H1 (cell line): ENCODE measurements at regions not wholly inside any gene's neighbourhood (a gene's known extent, or its start where the extent isn't known, plus 50 kb on each side); places are given as distances from the start of the nearest gene placed in this dataset.
A peak's percentile ranks its signal among the peaks of the same experiment; 100 is the strongest.

Experiments used
- CTCF ChIA-PET: fragments of 300-600 bp; sonication (Branson Sonifier 250); formaldehyde crosslinking; loops from one replicate; lab custom pipeline; 2021; ENCODE audit not compliant: partially characterized antibody; lab: Charles Lee
- POLR2A ChIA-PET: fragments of 300-600 bp; sonication (Branson Sonifier 250); formaldehyde crosslinking; loops from one replicate; lab custom pipeline; 2021; ENCODE audit warnings: inconsistent platforms; ENCODE audit not compliant: partially characterized antibody; lab: Charles Lee
- DNase-seq, 2 experiments: peaks; one replicate each; pipeline versions ENCODE4 v3.0.0 to v3.0.0-alpha.2; 2010 to 2022; ENCODE audit warnings: low spot score in 2 of 2, low read depth in 1 of 2, mixed read lengths in 1 of 2
- FAIRE-seq: peaks from 2 replicates; lab custom pipeline; 2011; peaks lifted over from hg19 to GRCh38; lab: Jason Lieb, UNC
- H2AFZ ChIP-seq: 2 replicates; pipeline ENCODE4 v1.8.1; 2012; ENCODE audit warnings: low read length, inconsistent platforms
- H2AK5ac ChIP-seq: 2 replicates; pipeline ENCODE4 v1.6.1; 2013; ENCODE audit warnings: low read depth, low read length
- H2BK120ac ChIP-seq: replicated peaks from 2 replicates; pipeline ENCODE3; 2013; ENCODE audit warnings: low read depth, low read length, inconsistent platforms
- H2BK12ac ChIP-seq: 2 replicates; pipeline ENCODE4 v1.6.1; 2013; ENCODE audit warnings: low read depth, low read length
- H2BK15ac ChIP-seq: 2 replicates; pipeline ENCODE4 v1.6.1; 2013; ENCODE audit warnings: low read length
- H2BK20ac ChIP-seq: 2 replicates; pipeline ENCODE4 v1.6.1; 2013; ENCODE audit warnings: low read length
- H2BK5ac ChIP-seq: 2 replicates; pipeline ENCODE4 v1.6.1; 2013; ENCODE audit warnings: low read depth, low read length
- H3K14ac ChIP-seq: 2 replicates; pipeline ENCODE4 v1.6.1; 2013; ENCODE audit warnings: inconsistent platforms; ENCODE audit not compliant: insufficient read length
- H3K18ac ChIP-seq: 2 replicates; pipeline ENCODE4 v1.6.1; 2013; ENCODE audit warnings: low read length; ENCODE audit errors: extremely low read depth
- H3K23ac ChIP-seq: 2 replicates; pipeline ENCODE4 v1.6.1; 2013; ENCODE audit warnings: inconsistent platforms; ENCODE audit not compliant: insufficient read length
- H3K23me2 ChIP-seq: 2 replicates; pipeline ENCODE4 v1.6.1; 2013; ENCODE audit warnings: low read depth, low read length
- H3K27ac ChIP-seq: 2 replicates; pipeline ENCODE4 v1.6.1; 2011; ENCODE audit warnings: low read depth, low read length, inconsistent platforms
- H3K27me3 ChIP-seq, 4 experiments: replicated peaks in 1 of 4; 1 replicate in 1 of 4; 2 replicates in 3 of 4; pipeline versions ENCODE4 v1.6.1 to v1.8.1; 2011 to 2013; ENCODE audit warnings: low read length in 3 of 4, mild to moderate bottlenecking in 3 of 4, inconsistent platforms in 2 of 4, mixed read lengths in 2 of 4, moderate library complexity in 1 of 4; ENCODE audit not compliant: control insufficient read depth in 3 of 4, insufficient read depth in 3 of 4; ENCODE audit errors: extremely low read depth in 1 of 4
- H3K36me3 ChIP-seq, 4 experiments: 2 replicates each; pipeline versions ENCODE4 v1.6.1 to v1.8.1; 2011 to 2013; ENCODE audit warnings: mild to moderate bottlenecking in 4 of 4, low read length in 3 of 4, moderate library complexity in 2 of 4, control low read depth in 1 of 4, inconsistent platforms in 1 of 4; ENCODE audit not compliant: insufficient read depth in 4 of 4, control insufficient read depth in 2 of 4
- H3K4ac ChIP-seq: replicated peaks from 2 replicates; pipeline ENCODE3; 2013; ENCODE audit warnings: low read length, low read depth, mixed read lengths, inconsistent platforms; ENCODE audit not compliant: insufficient read length
- H3K4me1 ChIP-seq, 4 experiments: replicated peaks in 1 of 4; 1 replicate in 1 of 4; 2 replicates in 3 of 4; pipeline versions ENCODE4 v1.6.1 to v1.8.1; 2011 to 2013; ENCODE audit warnings: low read length in 3 of 4, inconsistent platforms in 2 of 4, mixed read lengths in 1 of 4; ENCODE audit not compliant: insufficient read depth in 4 of 4, control insufficient read depth in 3 of 4
- H3K4me2 ChIP-seq, 2 experiments: 2 replicates each; pipeline versions ENCODE4 v1.6.1 to v1.8.1; 2011 to 2013; ENCODE audit warnings: low read depth in 2 of 2, low read length in 2 of 2, control low read depth in 1 of 2, inconsistent platforms in 1 of 2, mild to moderate bottlenecking in 1 of 2; ENCODE audit not compliant: insufficient read depth in 1 of 2
- H3K4me3 ChIP-seq, 4 experiments: fragments of 200-600, 300-600 bp in 1 of 4; sonication (generic), shearing (Covaris generic), sonication (Bioruptor Twin) in 1 of 4; 2 replicates each; pipeline versions ENCODE4 v1.5.1 to v1.8.1; 2011 to 2016; ENCODE audit warnings: low read length in 4 of 4, low read depth in 3 of 4, control low read depth in 2 of 4, inconsistent platforms in 2 of 4, mild to moderate bottlenecking in 2 of 4, mixed read lengths in 1 of 4, moderate library complexity in 1 of 4; ENCODE audit not compliant: insufficient read depth in 2 of 4; ENCODE audit errors: extremely low read depth in 1 of 4
- H3K56ac ChIP-seq: replicated peaks from 2 replicates; pipeline ENCODE3; 2013; ENCODE audit warnings: low read depth, mild to moderate bottlenecking, mixed read lengths, low read length, inconsistent platforms; ENCODE audit not compliant: insufficient read length
- H3K79me1 ChIP-seq: 2 replicates; pipeline ENCODE4 v1.6.1; 2013; ENCODE audit warnings: low read depth, low read length, control low read depth
- H3K79me2 ChIP-seq, 2 experiments: 2 replicates each; pipeline versions ENCODE4 v1.6.1 to v1.8.1; 2012 to 2013; ENCODE audit warnings: low read length in 2 of 2, mild to moderate bottlenecking in 2 of 2, inconsistent platforms in 1 of 2; ENCODE audit not compliant: insufficient read depth in 2 of 2, control insufficient read depth in 1 of 2
- H3K9ac ChIP-seq, 4 experiments: replicated peaks in 1 of 4; 1 replicate in 1 of 4; 2 replicates in 3 of 4; pipeline versions ENCODE4 v1.6.1 to v1.8.1; 2011 to 2013; ENCODE audit warnings: low read depth in 3 of 4, low read length in 3 of 4, control low read depth in 2 of 4, mild to moderate bottlenecking in 2 of 4, moderate library complexity in 2 of 4, inconsistent platforms in 1 of 4; ENCODE audit errors: extremely low read depth in 1 of 4
- H3K9me3 ChIP-seq, 2 experiments: 2 replicates each; pipeline versions ENCODE4 v1.6.1 to v1.8.1; 2012 to 2013; ENCODE audit warnings: mild to moderate bottlenecking in 2 of 2, moderate library complexity in 2 of 2, control low read depth in 1 of 2, inconsistent platforms in 1 of 2, low read depth in 1 of 2, low read length in 1 of 2, mixed read lengths in 1 of 2; ENCODE audit not compliant: insufficient read depth in 2 of 2
- H4K20me1 ChIP-seq, 2 experiments: replicated peaks in 1 of 2; 2 replicates each; pipeline versions ENCODE3 to v1.8.1; 2011 to 2013; ENCODE audit warnings: inconsistent platforms in 2 of 2, low read length in 2 of 2, mild to moderate bottlenecking in 1 of 2; ENCODE audit not compliant: insufficient read depth in 2 of 2, control insufficient read depth in 1 of 2
- H4K5ac ChIP-seq: 2 replicates; pipeline ENCODE4 v1.6.1; 2013; ENCODE audit warnings: low read length, low read depth, mixed read lengths, inconsistent platforms; ENCODE audit not compliant: insufficient read length
- H4K8ac ChIP-seq: 2 replicates; pipeline ENCODE4 v1.8.0; 2013; ENCODE audit warnings: mild to moderate bottlenecking, moderate library complexity, low read length, inconsistent platforms; ENCODE audit not compliant: insufficient read depth; ENCODE audit errors: extremely low read depth
- H4K91ac ChIP-seq: replicated peaks from 2 replicates; pipeline ENCODE3; 2013; ENCODE audit warnings: low read length, mixed read lengths, inconsistent platforms; ENCODE audit not compliant: insufficient read length
- ATF3 ChIP-seq: IDR thresholded peaks from 2 replicates; pipeline ENCODE4 v1.6.1; 2011; ENCODE audit warnings: low read depth, mild to moderate bottlenecking, low read length; ENCODE audit not compliant: insufficient read depth
- BACH1 ChIP-seq: IDR thresholded peaks from 2 replicates; pipeline ENCODE4 v1.6.1; 2012; ENCODE audit warnings: low read length, improper control_type of control experiment
- CEBPB ChIP-seq: IDR thresholded peaks from 2 replicates; pipeline ENCODE4 v1.6.1; 2012; ENCODE audit warnings: low read depth, low read length
- CHD2 ChIP-seq: IDR thresholded peaks from 2 replicates; pipeline ENCODE4 v1.6.1; 2012; ENCODE audit warnings: low read length, improper control_type of control experiment
- EP300 ChIP-seq, 2 experiments: IDR thresholded peaks; 1 replicate in 1 of 2; 2 replicates in 1 of 2; pipeline ENCODE4 v1.6.1; 2011 to 2012; ENCODE audit warnings: low read depth in 2 of 2, low read length in 2 of 2, mild to moderate bottlenecking in 2 of 2, borderline replicate concordance in 1 of 2, inconsistent platforms in 1 of 2, moderate library complexity in 1 of 2
- GABPA ChIP-seq: IDR thresholded peaks from 2 replicates; pipeline ENCODE4 v1.6.1; 2011; ENCODE audit warnings: mild to moderate bottlenecking, low read length, moderate library complexity, borderline replicate concordance; ENCODE audit not compliant: insufficient read depth
- GTF2F1 ChIP-seq: IDR thresholded peaks from 2 replicates; pipeline ENCODE4 v1.6.1; 2012; ENCODE audit warnings: low read depth, low read length, improper control_type of control experiment, borderline replicate concordance
- NANOG ChIP-seq: IDR thresholded peaks from 2 replicates; pipeline ENCODE4 v1.6.1; 2011; ENCODE audit warnings: low read length, low read depth, mild to moderate bottlenecking, inconsistent platforms; ENCODE audit not compliant: insufficient read depth, poor library complexity, severe bottlenecking
- POU5F1 ChIP-seq: IDR thresholded peaks from 2 replicates; pipeline ENCODE4 v1.6.1; 2011; ENCODE audit warnings: low read depth, mild to moderate bottlenecking, low read length, moderate library complexity
- SP1 ChIP-seq: IDR thresholded peaks from 2 replicates; pipeline ENCODE4 v1.6.1; 2011; ENCODE audit warnings: low read depth, low read length
- SP2 ChIP-seq: IDR thresholded peaks from 2 replicates; pipeline ENCODE4 v1.6.1; 2012; ENCODE audit warnings: mild to moderate bottlenecking, low read length, inconsistent platforms
- SP4 ChIP-seq: IDR thresholded peaks from 2 replicates; pipeline ENCODE4 v1.6.1; 2012; ENCODE audit warnings: low read length, inconsistent platforms
- SRF ChIP-seq: IDR thresholded peaks from 2 replicates; pipeline ENCODE4 v1.6.1; 2011; ENCODE audit warnings: mild to moderate bottlenecking, low read depth, low read length, moderate library complexity
- SUZ12 ChIP-seq: fragments of 200-600 bp; sonication (generic); IDR thresholded peaks from 2 replicates; pipeline ENCODE4 v1.6.1; 2012; ENCODE audit warnings: mild to moderate bottlenecking, inconsistent platforms, low read length, moderate library complexity, mixed read lengths
- ZNF274 ChIP-seq: IDR thresholded peaks from 2 replicates; pipeline ENCODE4 v1.7.0; 2012; ENCODE audit warnings: low read length, borderline replicate concordance; ENCODE audit errors: extremely low read depth
- WGBS, 2 experiments: shearing (Covaris generic) in 1 of 2; methylation state at CpG; one replicate each; pipeline versions ENCODE4 v1.1.6 to v1.1.7; 2013 to 2015; ENCODE audit warnings: low lambda C conversion rate in 2 of 2, mixed read lengths in 2 of 2, inconsistent platforms in 1 of 2, low coverage in 1 of 2, missing lambda C conversion rate in 1 of 2; ENCODE audit not compliant: insufficient replicate concordance in 2 of 2, insufficient coverage in 1 of 2, insufficient read length in 1 of 2; ENCODE audit errors: extremely low coverage in 1 of 2, missing lambda C conversion rate in 1 of 2; 5-methylcytosine and 5-hydroxymethylcytosine counted together

DNA sequence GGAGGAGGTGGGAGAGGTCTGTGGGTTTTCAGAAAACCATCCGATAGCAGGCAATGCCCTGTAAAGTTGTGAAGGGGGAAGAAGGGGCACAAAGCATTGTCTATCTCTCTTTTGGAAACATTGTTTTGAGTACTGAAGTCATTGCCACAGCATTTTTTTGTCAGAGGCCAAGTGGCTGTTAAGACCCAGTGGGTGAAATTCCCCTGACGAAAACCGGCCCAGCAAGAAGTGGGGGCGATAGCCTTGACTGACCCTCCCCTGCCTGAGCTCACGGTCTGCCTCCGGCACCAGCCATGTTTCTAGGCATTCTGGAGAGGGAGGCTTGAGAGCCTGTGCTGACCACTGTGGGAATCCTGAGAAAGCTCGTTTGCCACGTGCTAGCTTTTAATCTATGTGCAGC lies 144.7 kb downstream of the RPS24 start:
- Histone ChIP-seq H3K56ac (no peak overlapping the region), H3K4me2 (no peak overlapping the region), H3K23ac (no peak overlapping the region), H3K14ac (no peak overlapping the region), H3K9me3 (no peaks in the 10 kb centered on the region), H4K5ac (no peak overlapping the region), H3K79me1 (no peaks in the 10 kb centered on the region), H2BK5ac (no peak overlapping the region), H3K4me1 (peaks cover 2 to 18% (median 8%) of the 10 kb centered on the region in 4 experiments; a peak in 6 of 7 replicates), H2BK120ac (no peak overlapping the region), H3K27ac (no peak overlapping the region), H4K91ac (no peak overlapping the region), H3K23me2 (no peaks in the 10 kb centered on the region), H3K18ac (no peak overlapping the region), H4K20me1 (no peaks in the 10 kb centered on the region), H2BK20ac (no peak overlapping the region), H3K4me3 (no peak overlapping the region), H3K4ac (no peak overlapping the region), H2AFZ (no peak overlapping the region), H3K27me3 (no peaks in the 10 kb centered on the region; a peak in 1 of 7 replicates), H2BK15ac (0 out of 2 replicates have a peak overlapping the region, but pooled peaks have one; percentile 24), H2BK12ac (no peak overlapping the region), H4K8ac (no peak overlapping the region), H2AK5ac (no peak overlapping the region), H3K9ac (no peak overlapping the region), H3K36me3 (no peaks in the 10 kb centered on the region), H3K79me2 (no peaks in the 10 kb centered on the region)
- ChIA-PET CTCF (interaction anchor here (1.0 to 3.0 kb wide), 4 partner anchors 12 to 132 kb away, joined by 3 to 16 read pairs (median 5); no protein-coding TSS in a partner anchor), POLR2A (interaction anchor here (1.4 to 1.6 kb wide), 4 partner anchors 11 to 141 kb away, joined by 4 to 5 read pairs (median 4); no protein-coding TSS in a partner anchor)
- DNase-seq (no peak), FAIRE-seq (no peak)
- 91% methylated on average over 8 of the region's 8 CpGs; no CpG with 5 or more reads in 1 of the 2 experiments for WGBS, 2 experiments
- no peak for TF ChIP-seq NANOG
- no peak for TF ChIP-seq BACH1
- no peak for TF ChIP-seq ATF3
- TF ChIP-seq SRF = no peak
- no peak for TF ChIP-seq EP300 (IDR thresholded peaks at IDR 0.05; ENCODE audit: borderline replicate concordance in 1 of 2, low read depth in 2 of 2, low read length in 2 of 2)
- no peak for TF ChIP-seq POU5F1
- no peak for TF ChIP-seq SUZ12
- no peak for TF ChIP-seq ZNF274
- TF ChIP-seq SP4 = no peak
- no peak for TF ChIP-seq SP1
- TF ChIP-seq GTF2F1 = no peak
- no peak for TF ChIP-seq CHD2
- TF ChIP-seq SP2 = no peak
- TF ChIP-seq CEBPB = no peak
- no peak for TF ChIP-seq GABPA
